Umbilical cord (tissue), 1 donor: ENCODE measurements at regions not wholly inside any gene's neighbourhood (a gene's known extent, or its start where the extent isn't known, plus 50 kb on each side); places are given as distances from the start of the nearest gene placed in this dataset.
A peak's percentile ranks its signal among the peaks of the same experiment; 100 is the strongest.

ENCODE experiments used
- DNase-seq: peaks from one replicate; pipeline ENCODE4 v3.0.0-alpha.2; 2015; ENCODE audit warnings: low spot score

- peak; percentile 95 for DNase-seq
These were observed 192.3 kb upstream of the MAF start for GRCh38 chr16:79792664-79793351.

DNA sequence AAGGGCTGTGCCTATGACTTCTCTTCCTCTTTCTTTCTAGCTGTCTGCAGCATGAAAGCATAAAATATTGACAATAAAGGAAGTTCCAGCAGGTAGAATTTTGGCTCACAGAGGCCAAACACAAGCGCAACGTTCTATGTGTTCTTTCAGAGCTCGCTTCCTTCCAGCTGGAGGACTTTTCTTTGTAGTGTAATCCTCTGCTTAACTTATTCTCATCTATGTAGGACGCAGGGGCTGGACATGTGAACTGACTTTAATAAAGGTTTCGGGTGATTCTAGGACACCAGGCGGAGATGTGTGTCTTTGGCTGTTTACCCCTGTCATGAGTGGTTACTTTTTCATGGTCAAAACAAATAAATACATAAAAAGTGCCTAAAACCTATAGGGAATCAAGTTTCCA lies 191.5 kb upstream of the MAF start:
- DNase-seq = peak; percentile 57

DNA sequence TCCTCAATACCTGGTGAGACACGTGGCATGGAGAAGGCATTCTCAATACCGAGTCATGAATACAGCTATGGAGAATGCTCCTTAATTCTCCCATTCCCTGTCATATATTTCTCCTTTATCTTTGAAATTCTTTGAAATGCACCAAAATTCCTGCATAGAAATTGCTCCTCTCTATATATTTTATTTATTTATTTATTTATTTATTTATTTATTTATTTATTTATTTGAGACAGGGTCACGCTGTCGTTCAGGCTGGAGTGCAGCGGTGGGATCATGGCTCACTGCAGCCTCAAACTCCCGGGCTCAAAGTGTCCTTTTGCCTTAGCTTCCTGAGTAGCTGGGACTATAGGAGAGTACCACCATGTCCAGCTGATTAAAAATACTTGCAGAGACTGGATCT lies 190.3 kb upstream of the MAF start:
- DNase-seq = no peak

DNA sequence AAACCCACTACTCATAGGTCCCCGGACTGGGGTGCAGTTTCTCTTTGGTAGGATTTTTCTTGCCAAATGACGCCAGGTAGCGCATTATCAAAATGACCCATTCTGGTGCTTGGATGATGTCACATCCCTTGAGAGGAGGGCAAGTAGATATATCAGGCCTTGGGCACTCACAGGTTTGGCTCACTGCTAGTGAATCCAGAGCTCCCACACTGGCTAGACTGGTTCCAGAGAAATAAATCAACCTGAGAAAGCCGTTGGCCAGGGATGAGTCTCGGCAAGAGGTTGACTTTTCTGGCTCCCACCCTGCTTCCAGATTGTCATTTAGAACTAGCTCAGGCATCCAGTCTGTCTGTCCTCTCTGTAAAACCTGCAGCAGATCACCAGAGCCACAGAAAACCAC lies 188.4 kb upstream of the MAF start:
- DNase-seq = no peak

DNA sequence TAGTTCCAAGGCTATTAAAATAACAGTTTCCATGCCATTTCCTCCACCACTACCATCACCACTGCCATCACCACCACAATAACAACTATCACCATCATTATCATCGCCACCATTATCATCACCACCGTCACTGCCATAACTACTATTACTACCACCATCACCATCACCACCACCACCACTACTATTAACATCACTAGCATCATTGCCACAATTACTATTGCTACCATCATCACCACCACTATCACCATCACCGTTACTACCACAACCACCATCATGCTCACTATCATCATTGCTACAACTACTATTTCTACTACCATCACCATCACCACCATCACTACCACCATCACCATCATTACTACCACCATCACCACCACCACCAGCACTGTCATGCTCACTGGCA lies 185.9 kb upstream of the MAF start:
- DNase-seq = no peak

GRCh38 chr16:79784007-79784406 lies 183.5 kb upstream of the MAF start:
- DNase-seq = no peak

DNA sequence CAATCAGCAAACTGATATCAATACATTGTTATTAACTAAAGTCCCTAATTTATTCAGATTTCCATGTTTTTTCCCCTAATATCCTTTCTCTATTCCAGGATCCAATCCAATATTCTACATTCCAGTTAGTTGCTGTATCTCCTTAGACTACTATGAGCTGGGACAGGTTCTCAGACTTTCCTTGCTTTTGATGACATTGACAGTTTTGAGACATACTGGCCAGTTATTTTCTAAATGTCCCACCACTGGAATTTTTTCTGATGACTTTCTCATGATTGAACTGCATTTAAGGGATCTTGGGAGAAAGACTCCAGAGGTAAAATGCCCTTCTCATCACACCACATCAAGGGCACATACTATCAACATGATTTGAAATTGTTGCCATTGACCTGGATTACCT lies 177.1 kb upstream of the MAF start:
- no peak for DNase-seq

DNA sequence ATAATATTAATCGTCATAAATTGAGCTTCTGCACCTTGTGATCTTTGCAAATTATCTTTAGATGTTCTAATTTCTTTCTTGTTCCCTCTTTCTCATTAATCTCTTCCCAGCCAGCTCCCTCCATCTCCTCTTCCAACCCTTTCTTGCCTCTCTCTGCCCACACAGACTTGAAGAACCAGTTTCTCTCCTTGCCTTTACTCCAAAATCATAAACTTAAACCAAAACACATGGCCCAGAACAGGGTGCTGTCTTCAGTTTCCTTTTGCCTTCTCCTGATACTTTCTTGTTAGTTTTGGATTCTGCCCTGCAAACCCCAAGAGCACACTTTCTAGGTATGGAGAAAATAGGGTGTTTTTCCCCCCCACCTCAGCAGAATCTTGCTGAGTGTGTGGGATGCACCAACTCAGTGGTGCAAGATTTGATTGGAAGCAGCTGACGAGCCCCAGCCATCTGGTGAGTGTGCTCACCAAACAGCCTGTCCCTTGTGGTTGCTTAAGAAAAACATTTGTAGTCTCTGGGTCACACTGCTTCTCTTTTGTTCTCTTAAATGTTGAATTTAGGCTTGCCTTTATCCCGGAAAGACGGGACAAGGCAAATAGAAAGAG lies 175.8 kb upstream of the MAF start:
- peak; percentile 42 for DNase-seq

- DNase-seq = no peak
These were observed 172.2 kb upstream of the MAF start for GRCh38 chr16:79772784-79773183.

GRCh38 chr16:79772048-79772447 lies 171.5 kb upstream of the MAF start:
- peak; percentile 36 for DNase-seq

GRCh38 chr16:79770244-79771064 lies 169.9 kb upstream of the MAF start:
- DNase-seq = peak; percentile 96

DNA sequence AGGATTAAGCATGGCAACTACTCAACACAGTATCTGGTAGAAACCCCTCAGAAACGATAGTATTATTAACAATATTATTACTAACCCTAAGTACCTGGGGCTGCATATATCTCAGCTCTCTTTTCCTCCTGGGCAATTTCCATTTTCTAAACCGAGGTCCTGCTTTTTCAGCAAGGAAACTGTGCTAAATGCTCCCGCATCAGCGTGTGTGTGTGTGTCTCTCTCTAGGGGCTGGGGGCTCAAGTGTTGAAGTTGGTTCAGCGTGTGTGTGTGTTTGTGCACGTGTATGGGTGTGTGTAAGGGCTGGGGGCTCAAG lies 169.3 kb upstream of the MAF start:
- no peak for DNase-seq

DNA sequence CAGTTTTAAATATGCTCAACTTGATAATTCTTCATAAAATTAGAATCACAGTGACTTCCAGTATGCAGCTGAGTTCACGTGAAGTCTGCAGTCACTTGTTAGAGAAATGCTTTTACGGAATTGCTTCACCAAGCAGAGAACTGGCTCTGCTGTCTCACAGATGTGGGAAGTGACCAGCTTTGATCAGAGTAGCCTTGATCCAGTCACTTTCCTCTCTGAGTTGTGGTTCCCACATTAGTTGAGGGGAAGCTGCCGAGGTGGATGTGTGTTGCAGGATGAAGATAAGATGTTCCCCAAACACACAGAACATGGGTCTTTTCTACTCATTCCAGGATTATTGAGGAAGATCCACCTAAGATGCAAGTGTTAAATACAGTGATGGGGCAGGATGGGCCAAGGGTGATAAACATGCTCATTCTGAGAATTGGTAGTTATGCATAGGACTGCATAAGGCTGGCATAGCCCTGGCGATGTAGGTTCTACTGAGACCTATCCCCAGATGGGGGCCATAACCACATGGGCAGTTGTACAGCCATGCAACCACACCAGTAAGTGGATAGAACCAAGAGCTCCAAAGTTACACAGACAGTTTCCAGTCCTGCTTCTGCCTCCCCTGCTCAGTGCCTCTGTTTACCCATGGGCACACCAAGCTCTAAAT lies 168.9 kb upstream of the MAF start:
- DNase-seq = peak; percentile 35

- peak; percentile 97 for DNase-seq
These were observed 167.9 kb upstream of the MAF start for GRCh38 chr16:79768276-79768970.

DNA sequence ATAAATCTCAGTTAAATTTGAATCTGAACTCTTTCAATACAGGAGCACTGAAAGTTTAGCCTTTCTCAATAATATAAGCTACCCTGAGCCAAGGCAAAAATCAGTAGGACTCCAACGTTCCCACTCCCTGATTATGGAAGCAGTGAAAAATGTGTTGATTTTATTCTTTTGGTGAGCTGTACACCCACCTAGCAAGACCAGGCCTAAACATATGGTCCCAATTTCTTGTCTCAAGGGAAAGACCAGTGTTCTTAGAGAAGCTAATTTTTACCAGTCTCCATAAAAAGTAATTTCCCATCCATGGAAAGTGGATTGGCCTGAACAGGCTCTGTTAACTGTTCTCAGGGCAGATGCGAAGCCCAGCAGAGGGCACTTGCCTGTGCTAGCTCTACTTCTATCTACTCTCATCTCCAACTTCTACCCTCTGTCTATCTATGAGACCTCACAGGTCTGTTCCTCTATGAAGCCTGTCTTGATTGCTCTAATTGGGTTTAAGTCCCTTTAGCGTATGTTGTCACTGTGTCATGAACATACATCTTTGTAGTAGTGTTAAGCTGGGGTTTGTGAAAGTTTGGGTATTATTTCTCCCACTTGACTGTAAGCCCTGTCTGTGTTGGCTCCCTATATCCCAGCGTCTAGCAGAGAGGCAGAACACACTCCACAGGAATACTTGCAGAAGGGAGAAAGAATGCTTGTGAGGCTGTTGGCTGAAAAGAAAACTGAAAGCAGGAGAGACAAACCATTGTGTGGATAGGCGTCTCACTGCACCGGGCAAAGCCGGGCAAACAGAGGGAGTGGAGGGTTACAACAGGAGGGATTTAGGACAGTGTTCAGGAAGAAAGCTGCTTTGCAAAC lies 167.1 kb upstream of the MAF start:
- no peak for DNase-seq

DNA sequence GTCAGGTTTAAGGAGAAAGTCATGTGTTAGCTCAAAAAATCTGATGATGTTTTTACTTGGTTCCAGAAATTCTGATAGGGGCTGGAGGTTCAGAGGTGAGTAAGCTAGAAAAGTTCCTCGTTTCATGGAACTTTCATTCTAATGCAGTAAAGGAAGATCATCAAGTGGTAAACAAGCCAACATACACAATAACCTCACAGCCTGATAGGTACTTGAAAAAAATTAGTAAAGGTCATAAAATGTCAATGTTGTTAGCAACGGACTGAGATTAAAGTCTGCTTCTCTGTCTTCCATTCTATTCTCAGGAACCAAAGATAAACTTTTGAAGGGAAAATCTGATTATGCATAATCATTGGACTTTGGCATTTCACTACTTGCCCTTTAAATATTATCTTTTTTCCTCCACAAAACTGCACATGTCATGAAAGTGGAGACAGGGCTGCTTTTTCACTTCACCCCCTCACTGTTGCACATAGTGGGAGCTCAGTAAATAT lies 165.4 kb upstream of the MAF start:
- DNase-seq = no peak

GRCh38 chr16:79765431-79765830 lies 164.9 kb upstream of the MAF start:
- DNase-seq = no peak

DNA sequence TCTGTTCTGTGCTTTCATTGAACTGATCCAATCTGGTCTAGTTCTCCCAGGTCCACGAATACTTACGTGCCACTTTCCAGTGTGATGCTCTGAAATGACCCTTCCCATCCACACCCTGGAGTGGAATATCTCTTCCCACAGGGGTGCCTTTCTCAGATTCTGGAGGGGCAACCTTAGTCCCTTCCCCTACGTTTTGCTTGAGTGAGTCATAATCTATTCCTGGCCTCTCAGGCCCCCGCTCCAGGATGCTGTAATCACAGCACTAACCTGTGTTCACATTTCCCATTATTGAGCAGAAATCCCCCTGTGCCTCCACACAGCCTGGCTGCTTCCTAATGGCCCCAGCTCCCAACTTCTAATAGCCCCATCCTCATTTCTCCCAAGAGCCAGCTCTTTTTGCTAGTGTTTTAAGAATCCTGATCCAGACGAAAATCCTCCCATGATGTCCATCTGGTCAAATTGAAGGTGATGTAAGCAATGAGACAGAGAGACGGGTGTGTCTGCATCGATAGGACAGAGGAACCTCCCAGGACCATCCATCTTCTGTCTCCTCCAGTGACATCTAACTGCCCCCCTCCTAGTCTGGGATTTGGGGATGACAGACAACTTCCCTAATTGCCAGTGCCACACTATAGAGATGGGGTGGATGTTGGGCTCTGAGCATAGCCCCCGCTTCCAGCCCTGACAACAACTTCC lies 164.0 kb upstream of the MAF start:
- no peak for DNase-seq

DNA sequence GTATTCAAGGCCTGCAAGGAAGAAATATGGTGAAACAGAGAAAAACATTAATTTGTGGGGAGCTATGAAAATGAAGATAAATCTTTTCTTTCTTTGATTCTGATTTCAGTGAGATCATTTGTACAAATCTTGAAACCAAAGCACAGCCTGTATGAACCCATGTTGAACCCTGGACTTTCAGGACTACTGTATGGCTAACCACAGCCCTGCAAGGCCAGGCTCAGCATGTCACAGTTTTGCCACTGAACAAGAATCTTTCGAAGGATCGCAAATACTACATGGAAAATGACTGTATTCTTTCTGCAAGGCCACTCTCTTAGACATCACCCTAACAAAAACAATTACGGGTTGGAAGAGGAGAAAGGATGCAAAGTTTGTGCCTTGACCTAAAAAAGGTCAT lies 161.7 kb upstream of the MAF start:
- DNase-seq = no peak
